HG03460 (cell line): ENCODE measurements at regions not wholly inside any gene's neighbourhood (a gene's known extent, or its start where the extent isn't known, plus 50 kb on each side); places are given as distances from the start of the nearest gene placed in this dataset.
"Not testable (repeated sequence)": the region's sequence is repeated elsewhere in the genome, so short reads cannot be mapped to it uniquely, and the experiment has no call there.

ENCODE experiments used
- ATAC-seq: cut with Tn5 transposase; IDR thresholded peaks from one replicate; pipeline ENCODE4 v1.9.1; 2021; ENCODE audit not compliant: unreplicated experiment

GRCh38 chr21:23952269-23952668 is 1655.0 kb downstream of the MRPL39 start:
- ATAC-seq = no peak

DNA sequence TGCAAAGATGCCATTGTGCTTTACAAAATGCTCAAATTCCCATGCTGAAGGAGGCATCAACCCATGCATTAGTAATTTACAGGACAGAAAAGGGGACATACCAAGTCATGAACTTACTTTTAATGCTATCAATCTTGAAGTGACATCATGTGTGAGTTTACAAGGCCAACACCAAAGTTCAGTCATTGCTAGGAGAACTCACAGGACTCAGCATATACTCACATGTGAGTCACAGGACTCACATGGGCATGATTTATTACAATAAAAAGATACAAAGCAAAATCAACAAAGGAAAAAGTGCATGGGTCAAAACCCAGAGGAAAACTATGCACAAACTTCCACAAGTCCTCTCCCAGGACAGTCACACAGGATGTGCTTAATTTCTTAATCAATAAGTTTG is 1656.0 kb downstream of the MRPL39 start:
- no peak for ATAC-seq

DNA sequence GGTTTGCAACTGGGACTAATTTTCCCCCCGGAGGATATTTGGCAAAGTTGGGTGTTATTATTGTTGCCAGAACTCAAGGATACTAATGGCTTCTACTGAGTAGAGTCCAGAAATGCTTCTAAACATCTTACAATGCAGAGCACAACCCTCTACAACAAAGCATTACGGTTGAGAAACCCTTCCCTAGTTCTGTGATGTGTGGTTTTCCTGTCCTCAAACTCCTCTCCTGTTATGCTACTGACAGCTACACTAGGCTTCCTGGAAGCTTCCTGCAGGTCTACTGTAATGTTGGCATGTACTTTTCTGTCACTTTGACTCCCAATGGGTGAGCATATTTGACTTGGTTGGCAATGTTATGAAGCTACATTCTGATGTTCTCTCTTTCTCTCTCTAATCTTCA is 1656.9 kb downstream of the MRPL39 start:
- ATAC-seq = no peak

DNA sequence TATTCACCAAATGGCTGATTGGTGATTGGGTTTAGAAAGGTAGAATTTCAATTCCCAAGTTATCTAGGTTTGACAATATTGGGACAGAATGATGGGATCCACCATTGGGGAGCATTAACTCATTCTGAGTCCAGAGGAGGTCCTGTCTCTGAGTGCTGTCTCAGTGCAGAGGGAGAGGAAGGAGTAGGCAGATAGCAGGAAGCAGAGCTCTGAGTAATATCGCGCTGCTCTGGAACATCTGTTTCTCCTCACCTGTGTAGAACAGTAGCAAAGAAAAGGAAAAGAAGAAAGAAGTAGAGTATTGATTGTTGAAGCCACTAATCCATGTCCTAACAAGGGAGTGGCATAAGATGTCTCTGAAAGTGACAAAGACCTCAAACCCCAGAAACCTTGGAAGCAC is 1657.8 kb downstream of the MRPL39 start:
- no peak for ATAC-seq

DNA sequence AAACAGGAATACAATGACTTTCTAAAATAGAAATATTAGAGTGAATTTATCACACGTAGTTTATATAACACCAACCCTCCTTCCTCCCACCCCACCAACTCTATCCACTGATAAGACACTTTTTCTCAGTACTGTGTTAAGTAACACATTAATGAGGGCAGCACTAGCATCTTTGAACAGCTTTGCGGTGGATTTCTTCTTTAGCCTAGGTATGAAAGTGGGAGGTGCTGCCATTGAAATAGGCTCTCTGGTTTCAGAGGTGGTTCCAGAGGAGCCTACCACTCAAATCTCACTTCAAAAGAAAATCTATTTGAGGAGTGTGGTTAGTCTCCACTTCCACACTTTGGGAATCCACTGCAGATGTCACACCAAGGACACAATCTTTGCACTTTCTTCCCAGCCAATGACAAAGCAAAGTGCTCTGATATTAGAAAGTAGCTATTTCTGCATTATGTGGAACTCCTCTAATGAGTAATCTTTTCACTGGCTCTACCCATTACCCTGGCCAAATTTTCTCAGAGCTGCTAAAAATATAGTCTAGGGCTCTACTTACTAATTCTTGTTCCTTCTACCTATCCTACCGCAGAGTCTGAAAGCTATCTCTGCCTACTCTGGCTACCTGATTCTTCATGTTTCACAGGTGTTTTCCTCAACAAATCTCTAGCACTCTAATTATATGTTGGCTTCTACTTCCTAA is 1667.8 kb downstream of the MRPL39 start:
- ATAC-seq = no peak

GRCh38 chr21:23936991-23937390 is 1670.3 kb downstream of the MRPL39 start:
- no peak for ATAC-seq

DNA sequence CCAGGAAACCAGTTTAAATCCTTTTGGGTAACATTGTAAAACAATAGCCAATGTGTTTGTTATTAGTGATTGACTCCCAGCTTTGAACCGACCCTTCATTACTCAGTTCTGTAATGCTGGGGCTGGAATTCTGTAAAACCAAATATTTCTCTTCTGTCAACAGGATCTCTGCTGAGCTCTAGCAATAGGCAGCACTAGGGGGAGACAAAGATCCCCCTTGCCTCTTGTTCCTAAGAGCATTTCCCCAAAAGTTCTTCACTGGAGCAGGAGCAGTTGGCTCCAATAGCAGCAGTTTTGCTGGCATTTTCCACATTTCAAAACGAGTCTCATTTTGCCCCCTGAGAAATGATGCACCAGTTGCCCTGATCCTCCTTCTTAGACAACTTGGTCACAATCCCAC is 1671.1 kb downstream of the MRPL39 start:
- no peak for ATAC-seq

- no peak for ATAC-seq
These were observed 1676.7 kb downstream of the MRPL39 start for GRCh38 chr21:23930565-23930964.

- not testable (repeated sequence) for ATAC-seq
These were observed 1680.9 kb downstream of the MRPL39 start for GRCh38 chr21:23926430-23926829.

GRCh38 chr21:23921670-23922418 is 1685.4 kb downstream of the MRPL39 start:
- no peak for ATAC-seq

- ATAC-seq = no peak
These were observed 1706.6 kb downstream of the MRPL39 start for GRCh38 chr21:23900727-23901126.

DNA sequence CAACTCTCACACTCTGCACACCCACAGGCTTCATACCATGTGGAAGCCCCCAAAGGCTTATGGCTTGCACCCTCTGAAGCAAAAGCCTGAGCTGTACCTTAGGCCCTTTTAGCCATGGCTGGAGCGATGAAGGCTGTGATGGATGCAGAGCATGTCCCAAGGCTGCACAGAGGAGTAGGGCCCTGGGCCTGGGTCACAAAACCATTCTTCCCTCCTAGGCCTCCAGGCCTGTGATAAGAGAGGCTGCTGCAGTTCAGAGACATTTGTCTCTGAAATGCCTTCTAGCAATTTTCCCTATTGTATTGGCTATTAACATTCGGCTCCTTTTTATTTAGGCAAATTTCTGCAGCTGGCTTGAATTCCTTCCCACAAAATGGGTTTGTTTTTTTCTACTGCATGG is 1707.7 kb downstream of the MRPL39 start:
- no peak for ATAC-seq

GRCh38 chr21:23890652-23891051 is 1716.6 kb downstream of the MRPL39 start:
- ATAC-seq = no peak

- ATAC-seq = peak; percentile 64
These were observed 1719.5 kb downstream of the MRPL39 start for GRCh38 chr21:23887725-23888306.

DNA sequence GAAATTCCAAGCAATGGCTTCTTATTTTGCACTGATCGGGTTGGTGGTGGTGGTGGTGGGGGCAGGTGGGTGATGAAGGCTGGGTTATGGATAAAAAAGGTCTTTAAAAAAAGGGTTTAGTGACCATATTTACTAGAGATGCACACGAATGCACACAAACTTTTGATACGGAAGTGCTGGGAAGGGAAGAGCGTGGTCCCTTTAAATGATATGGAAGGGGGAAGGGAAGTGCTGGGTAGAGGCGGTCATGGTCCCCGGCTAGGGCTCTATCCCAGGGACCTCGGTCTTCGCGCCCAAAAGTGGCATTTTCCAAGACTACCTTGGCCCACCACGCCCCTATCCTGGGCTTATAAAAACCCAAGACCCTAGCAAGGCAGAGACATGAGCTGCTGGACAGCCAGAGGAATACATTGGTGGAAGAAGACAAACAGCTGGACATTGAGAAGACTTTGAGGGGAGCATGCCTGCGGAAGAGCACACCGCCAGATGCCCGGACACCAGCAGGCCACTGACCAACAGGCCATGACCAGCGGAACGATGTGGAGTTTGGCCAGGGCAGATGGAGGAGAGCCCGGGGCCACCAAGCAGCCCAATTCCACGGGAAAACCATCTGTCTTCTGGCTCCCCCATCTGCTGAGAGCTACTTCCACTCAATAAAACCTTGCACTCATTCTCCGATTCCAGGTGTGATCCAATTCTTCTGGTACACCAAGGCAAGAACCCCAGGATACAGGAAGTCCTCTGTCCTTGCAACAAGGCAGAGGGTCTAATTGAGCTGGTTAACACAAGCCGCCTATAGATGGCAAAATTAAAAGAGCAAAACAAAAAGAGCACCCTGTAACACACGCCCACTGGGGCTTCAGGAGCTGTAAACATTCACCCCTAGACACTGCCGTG is 1720.2 kb downstream of the MRPL39 start:
- ATAC-seq = no peak

GRCh38 chr21:23881783-23882182 is 1725.5 kb downstream of the MRPL39 start:
- no peak for ATAC-seq

DNA sequence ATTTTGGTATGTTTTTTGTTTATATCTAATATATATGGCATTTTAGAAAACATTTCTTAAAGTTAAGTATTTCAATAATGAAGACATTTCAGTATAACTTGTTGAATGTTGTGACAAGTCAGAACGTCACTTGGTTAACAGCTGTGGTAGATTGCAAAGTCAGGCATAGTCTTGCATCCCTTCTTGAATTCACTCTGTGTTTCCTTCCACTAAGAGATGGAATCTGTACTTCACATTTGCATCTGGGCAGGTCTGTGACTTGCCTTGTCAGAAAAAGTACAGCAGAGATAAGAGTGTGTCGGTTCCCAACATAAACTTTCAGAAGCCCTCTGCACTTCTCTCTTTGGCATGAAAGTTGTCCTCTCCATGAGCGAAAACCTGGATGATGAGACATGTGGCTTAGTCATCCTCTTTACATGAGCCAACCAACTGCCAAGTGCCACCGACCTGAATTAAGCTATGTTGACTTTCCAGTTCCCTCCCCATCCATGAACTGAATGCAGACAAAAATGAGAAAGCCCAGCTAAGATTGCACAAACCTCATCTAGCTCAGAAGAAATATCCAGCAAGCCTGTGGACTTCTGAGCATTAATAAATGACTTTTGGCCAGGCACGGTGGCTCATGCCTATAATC is 1730.2 kb downstream of the MRPL39 start:
- ATAC-seq = no peak

GRCh38 chr21:23874271-23874670 is 1733.0 kb downstream of the MRPL39 start:
- no peak for ATAC-seq

DNA sequence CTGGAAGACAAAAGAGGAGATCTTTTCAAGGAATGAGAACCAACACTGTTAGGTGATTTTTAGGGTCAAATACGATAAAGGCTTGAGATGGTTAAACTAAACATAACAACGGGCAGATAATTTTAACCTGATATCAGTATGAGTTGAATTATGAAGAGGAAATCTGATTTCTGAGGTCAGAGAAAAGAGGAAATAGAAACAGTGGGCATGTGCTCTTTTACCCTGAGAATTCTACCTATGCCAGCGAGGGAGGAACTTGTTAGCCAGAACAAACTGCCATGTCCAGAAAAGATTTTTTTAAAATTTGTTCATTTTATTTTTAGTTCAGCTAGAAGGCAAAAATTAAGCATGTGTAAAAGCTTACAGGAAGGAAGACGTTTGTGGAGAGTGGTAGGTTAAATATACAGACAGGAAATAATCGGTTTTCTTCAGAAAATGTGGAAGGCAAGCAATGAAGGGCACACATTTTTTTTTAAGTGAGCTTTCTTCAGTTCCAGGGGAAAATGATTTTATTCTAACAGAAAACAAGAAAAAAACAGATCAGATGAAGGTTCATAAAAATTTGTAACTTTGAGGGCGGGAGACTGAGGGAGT is 1745.3 kb downstream of the MRPL39 start:
- ATAC-seq = no peak

DNA sequence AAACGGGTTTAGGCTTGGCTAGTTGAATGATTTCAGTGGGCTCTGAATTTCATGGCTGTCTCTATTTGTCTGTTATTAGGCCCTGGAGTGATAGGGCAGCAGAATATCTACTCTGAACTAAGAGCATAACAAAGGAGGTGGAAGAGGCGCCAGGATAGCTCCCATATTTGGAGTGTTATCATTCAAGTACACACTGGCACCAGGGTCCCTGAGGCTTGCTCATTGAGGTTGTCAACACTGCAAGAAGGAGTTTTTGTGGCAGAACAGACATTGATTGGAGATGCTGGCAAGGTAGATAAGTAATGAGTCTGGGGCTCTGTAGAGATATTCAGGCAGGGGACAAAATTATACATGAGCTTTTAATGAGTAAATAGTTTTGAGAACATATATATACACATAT is 1748.4 kb downstream of the MRPL39 start:
- no peak for ATAC-seq
